Astrocyte (in vitro differentiated cells and primary cell): ENCODE measurements at regions not wholly inside any gene's neighbourhood (a gene's known extent, or its start where the extent isn't known, plus 50 kb on each side); places are given as distances from the start of the nearest gene placed in this dataset.
"Not testable (repeated sequence)": the region's sequence is repeated elsewhere in the genome, so short reads cannot be mapped to it uniquely, and the experiment has no call there.

ENCODE experiments used
- DNase-seq: peaks from one replicate; pipeline ENCODE4 v3.0.0-alpha.2; 2010; ENCODE audit warnings: low read depth
- FAIRE-seq: peaks from 2 replicates; lab custom pipeline; 2011; peaks lifted over from hg19 to GRCh38; lab: Jason Lieb, UNC
- H2AFZ ChIP-seq: 2 replicates; pipeline ENCODE4 v1.6.0; 2012; ENCODE audit warnings: low read depth, low read length, inconsistent platforms
- H3K27ac ChIP-seq: 2 replicates; pipeline ENCODE4 v1.5.1; 2011; ENCODE audit warnings: low read depth, low read length, inconsistent platforms
- H3K27me3 ChIP-seq: 2 replicates; pipeline ENCODE4 v1.6.0; 2011; ENCODE audit warnings: low read length, inconsistent platforms; ENCODE audit not compliant: insufficient read depth
- H3K36me3 ChIP-seq: 2 replicates; pipeline ENCODE4 v1.5.1; 2011; ENCODE audit warnings: low read length, inconsistent platforms; ENCODE audit not compliant: insufficient read depth
- H3K4me1 ChIP-seq: 2 replicates; pipeline ENCODE4 v1.5.1; 2011; ENCODE audit warnings: low read length, inconsistent platforms; ENCODE audit not compliant: insufficient read depth
- H3K4me2 ChIP-seq: 2 replicates; pipeline ENCODE4 v1.6.0; 2012; ENCODE audit warnings: low read length, inconsistent platforms
- H3K4me3 ChIP-seq: 2 replicates; pipeline ENCODE4 v1.5.1; 2011; ENCODE audit warnings: low read depth, mild to moderate bottlenecking, low read length, inconsistent platforms; ENCODE audit not compliant: insufficient read depth
- H3K79me2 ChIP-seq: 2 replicates; pipeline ENCODE4 v1.6.0; 2012; ENCODE audit warnings: mild to moderate bottlenecking, low read length, inconsistent platforms; ENCODE audit not compliant: insufficient read depth
- H3K9ac ChIP-seq: 2 replicates; pipeline ENCODE4 v1.6.0; 2012; ENCODE audit warnings: mild to moderate bottlenecking, low read length, inconsistent platforms
- H3K9me3 ChIP-seq: 2 replicates; pipeline ENCODE4 v1.5.1; 2012; ENCODE audit warnings: low read depth, mild to moderate bottlenecking, low read length, inconsistent platforms; ENCODE audit not compliant: insufficient read depth
- H4K20me1 ChIP-seq: 2 replicates; pipeline ENCODE4 v1.6.0; 2012; ENCODE audit warnings: low read length, inconsistent platforms; ENCODE audit not compliant: insufficient read depth
- H3K27ac Mint-ChIP-seq: one replicate; pipeline ENCODE4 v1.8.0; 2021; ENCODE audit warnings: mild to moderate bottlenecking, mixed read lengths; ENCODE audit not compliant: unreplicated experiment
- H3K27me3 Mint-ChIP-seq: one replicate; pipeline ENCODE4 v1.8.0; 2021; ENCODE audit warnings: low read depth, mixed read lengths; ENCODE audit not compliant: unreplicated experiment
- H3K36me3 Mint-ChIP-seq: one replicate; pipeline ENCODE4 v1.8.0; 2021; ENCODE audit warnings: low read depth, mixed read lengths; ENCODE audit not compliant: unreplicated experiment
- H3K4me1 Mint-ChIP-seq: one replicate; pipeline ENCODE4 v1.8.0; 2021; ENCODE audit warnings: low read depth, mixed read lengths; ENCODE audit not compliant: unreplicated experiment
- H3K4me3 Mint-ChIP-seq: one replicate; pipeline ENCODE4 v1.8.0; 2021; ENCODE audit warnings: mild to moderate bottlenecking, moderate library complexity, mixed read lengths; ENCODE audit not compliant: unreplicated experiment
- H3K9me3 Mint-ChIP-seq: one replicate; pipeline ENCODE4 v1.8.0; 2021; ENCODE audit warnings: mild to moderate bottlenecking, mixed read lengths; ENCODE audit not compliant: unreplicated experiment
- CTCF ChIP-seq: IDR thresholded peaks from 2 replicates; pipeline ENCODE4 v1.5.1; 2011; ENCODE audit warnings: low read depth, mild to moderate bottlenecking, inconsistent platforms, low read length, moderate library complexity; ENCODE audit not compliant: insufficient read depth
- EZH2 ChIP-seq: IDR thresholded peaks from 2 replicates; pipeline ENCODE4 v1.6.1; 2012; ENCODE audit warnings: mild to moderate bottlenecking, low read length, inconsistent platforms; ENCODE audit not compliant: insufficient read depth

- H3K36me3 ChIP-seq: no peaks in the 10 kb centered on the region
- H2AFZ ChIP-seq: no peak overlapping the region
- H3K9me3 ChIP-seq: no peaks in the 10 kb centered on the region
- no peaks in the 10 kb centered on the region for H3K79me2 ChIP-seq
- H3K27ac ChIP-seq: no peak overlapping the region
- DNase-seq: no peak
- Mint-ChIP-seq H3K4me3 (no peak overlapping the region), H3K9me3 (peaks cover 2% of the 10 kb centered on the region), H3K36me3 (no peaks in the 10 kb centered on the region), H3K27ac (no peak overlapping the region), H3K27me3 (no peaks in the 10 kb centered on the region), H3K4me1 (no peaks in the 10 kb centered on the region)
- H3K4me3 ChIP-seq: no peak overlapping the region
- no peak for FAIRE-seq
- no peak overlapping the region for H3K4me2 ChIP-seq
- H3K4me1 ChIP-seq: no peaks in the 10 kb centered on the region
- no peaks in the 10 kb centered on the region for H4K20me1 ChIP-seq
- H3K9ac ChIP-seq: no peak overlapping the region
- no peaks in the 10 kb centered on the region for H3K27me3 ChIP-seq
- TF ChIP-seq EZH2 (no peak), CTCF (no peak)
These were observed 82.2 kb downstream of the KBTBD2 start for GRCh38 chr7:32809347-32809746.

- Histone ChIP-seq H3K27ac (no peak overlapping the region), H3K4me2 (no peak overlapping the region), H3K9ac (no peak overlapping the region), H3K36me3 (no peaks in the 10 kb centered on the region), H2AFZ (no peak overlapping the region), H4K20me1 (no peaks in the 10 kb centered on the region), H3K4me1 (no peaks in the 10 kb centered on the region), H3K9me3 (peaks cover 5% of the 10 kb centered on the region), H3K27me3 (no peaks in the 10 kb centered on the region), H3K4me3 (no peak overlapping the region), H3K79me2 (no peaks in the 10 kb centered on the region)
- no peaks in the 10 kb centered on the region for H3K4me1 Mint-ChIP-seq
- peaks cover 2% of the 10 kb centered on the region for H3K36me3 Mint-ChIP-seq
- H3K4me3 Mint-ChIP-seq: no peak overlapping the region
- no peak for TF ChIP-seq CTCF
- H3K9me3 Mint-ChIP-seq: peaks cover 24% of the 10 kb centered on the region
- no peaks in the 10 kb centered on the region for H3K27me3 Mint-ChIP-seq
- H3K27ac Mint-ChIP-seq: no peak overlapping the region
- DNase-seq: no peak
- FAIRE-seq: no peak
These were observed 88.0 kb downstream of the KBTBD2 start for GRCh38 chr7:32803406-32804141.

GRCh38 chr7:32802305-32802910, 89.2 kb downstream of the KBTBD2 start:
- no peak overlapping the region for H3K4me3 ChIP-seq
- no peaks in the 10 kb centered on the region for H3K4me1 ChIP-seq
- H3K27ac Mint-ChIP-seq: no peak overlapping the region
- no peak overlapping the region for H3K4me2 ChIP-seq
- H3K27me3 Mint-ChIP-seq: no peaks in the 10 kb centered on the region
- TF ChIP-seq EZH2: no peak
- no peaks in the 10 kb centered on the region for H3K79me2 ChIP-seq
- no peaks in the 10 kb centered on the region for H4K20me1 ChIP-seq
- H3K27me3 ChIP-seq: no peaks in the 10 kb centered on the region
- no peak overlapping the region for H2AFZ ChIP-seq
- H3K9me3 ChIP-seq: peaks cover 5% of the 10 kb centered on the region
- H3K36me3 Mint-ChIP-seq: peaks cover 2% of the 10 kb centered on the region
- no peak overlapping the region for H3K4me3 Mint-ChIP-seq
- DNase-seq: no peak
- H3K9ac ChIP-seq: no peak overlapping the region
- no peaks in the 10 kb centered on the region for H3K36me3 ChIP-seq
- no peak for FAIRE-seq
- no peaks in the 10 kb centered on the region for H3K4me1 Mint-ChIP-seq
- no peak overlapping the region for H3K27ac ChIP-seq
- peaks cover 24% of the 10 kb centered on the region for H3K9me3 Mint-ChIP-seq

GRCh38 chr7:32793053-32793452, 98.5 kb downstream of the KBTBD2 start:
- H3K4me1 Mint-ChIP-seq: peaks cover 22% of the 10 kb centered on the region
- H3K79me2 ChIP-seq, H3K27ac Mint-ChIP-seq, FAIRE-seq, H3K9ac ChIP-seq, H3K27ac ChIP-seq, H3K4me1 ChIP-seq, H3K27me3 Mint-ChIP-seq, H3K36me3 Mint-ChIP-seq, H3K36me3 ChIP-seq, H3K9me3 ChIP-seq, H4K20me1 ChIP-seq, DNase-seq, H3K4me3 Mint-ChIP-seq, H3K27me3 ChIP-seq, H3K9me3 Mint-ChIP-seq, H3K4me2 ChIP-seq, H2AFZ ChIP-seq, H3K4me3 ChIP-seq: not testable (repeated sequence)
